Kidney (tissue), 13 donors: ENCODE measurements at regions not wholly inside any gene's neighbourhood (a gene's known extent, or its start where the extent isn't known, plus 50 kb on each side); places are given as distances from the start of the nearest gene placed in this dataset.

Experiments used
- DNase-seq, 5 donors: peaks; one replicate each; pipeline ENCODE4 v3.0.0-alpha.2; 2013 to 2020
- FAIRE-seq: peaks from 2 replicates; lab custom pipeline; 2012; peaks lifted over from hg19 to GRCh38; lab: Jason Lieb, UNC
- H3K27ac ChIP-seq, 2 donors: one replicate each; pipeline ENCODE4 v1.7.0; 2013; ENCODE audit warnings: low read depth in 2 of 2, low read length in 2 of 2, inconsistent platforms in 1 of 2
- H3K27me3 ChIP-seq: one replicate; pipeline ENCODE4 v1.7.1; 2013; ENCODE audit warnings: low read length, inconsistent platforms; ENCODE audit not compliant: control insufficient read depth, insufficient read depth
- H3K36me3 ChIP-seq, 3 donors: one replicate each; pipeline versions ENCODE4 v1.7.0 to v1.7.1; 2013; ENCODE audit warnings: low read length in 3 of 3, control low read depth in 1 of 3, inconsistent platforms in 1 of 3; ENCODE audit not compliant: insufficient read depth in 3 of 3, control insufficient read depth in 2 of 3
- H3K4me1 ChIP-seq, 3 donors: one replicate each; pipeline versions ENCODE4 v1.7.0 to v1.7.1; 2013; ENCODE audit warnings: low read length in 3 of 3, inconsistent platforms in 1 of 3, low read depth in 1 of 3; ENCODE audit not compliant: control insufficient read depth in 2 of 3, insufficient read depth in 2 of 3
- H3K4me3 ChIP-seq, 3 donors: one replicate each; pipeline versions ENCODE4 v1.7.0 to v1.8.1; 2013; ENCODE audit warnings: low read length in 3 of 3, control low read depth in 1 of 3, inconsistent platforms in 1 of 3
- H3K9ac ChIP-seq, 3 donors: one replicate each; pipeline versions ENCODE4 v1.7.0 to v1.7.1; 2013; ENCODE audit warnings: low read length in 3 of 3, control low read depth in 1 of 3, inconsistent platforms in 1 of 3
- H3K9me3 ChIP-seq, 3 donors: one replicate each; pipeline versions ENCODE4 v1.7.0 to v1.7.1; 2013; ENCODE audit warnings: low read length in 3 of 3, control low read depth in 1 of 3, inconsistent platforms in 1 of 3; ENCODE audit not compliant: control insufficient read depth in 2 of 3, insufficient read depth in 1 of 3
- intact Hi-C: fragments of 100-400 bp; cut with DNase I; formaldehyde crosslinking; loops from one replicate; pipeline ENCODE4 v1.11.1; 2022
- TF ChIP-seq, protein P1 (sequence below): IDR thresholded peaks from 3 replicates; pipeline ENCODE4 v1.5.1; 2012; ENCODE audit warnings: mild to moderate bottlenecking, moderate library complexity, borderline replicate concordance; ENCODE audit not compliant: insufficient read depth; ENCODE audit errors: extremely low read depth
- donor health status: control.
- donor health status: control.
- donor health status: control.
- donor health status: control.
- donor health status: control.
- donor health status: DM: yes; HTN: yes; CAD: no.
- donor health status: Normal renal cell carcinoma (clear cell type).

DNA sequence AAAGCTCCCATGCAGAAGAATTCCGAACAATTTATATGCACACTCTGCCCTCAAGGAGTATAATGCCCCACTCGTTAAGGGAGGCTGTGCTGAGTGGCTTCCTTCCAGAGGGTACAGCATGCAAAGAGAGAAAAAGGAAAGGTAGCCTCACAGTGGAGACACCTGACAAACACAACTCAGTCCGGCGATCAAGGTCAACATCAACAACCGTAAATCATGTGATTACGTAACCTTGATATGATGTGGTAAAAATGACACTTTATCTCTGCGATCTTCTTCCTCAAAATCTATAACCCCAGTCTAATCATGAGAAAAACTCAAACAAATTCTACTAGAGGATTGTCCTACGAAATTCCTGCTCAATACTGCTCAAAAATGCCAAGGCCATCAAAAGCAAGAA is 400.5 kb upstream of the CCDC196 start:
- intact Hi-C loops: no loop called here
- Histone ChIP-seq H3K9ac (no peak overlapping the region), H3K9me3 (no peaks in the 10 kb centered on the region), H3K36me3 (no peaks in the 10 kb centered on the region), H3K27me3 (no peaks in the 10 kb centered on the region), H3K4me3 (no peak overlapping the region), H3K27ac (no peak overlapping the region), H3K4me1 (peaks cover 0 to 4% (median 0%) of the 10 kb centered on the region in 3 donors)
- FAIRE-seq: no peak
- TF ChIP-seq, protein P1, sequence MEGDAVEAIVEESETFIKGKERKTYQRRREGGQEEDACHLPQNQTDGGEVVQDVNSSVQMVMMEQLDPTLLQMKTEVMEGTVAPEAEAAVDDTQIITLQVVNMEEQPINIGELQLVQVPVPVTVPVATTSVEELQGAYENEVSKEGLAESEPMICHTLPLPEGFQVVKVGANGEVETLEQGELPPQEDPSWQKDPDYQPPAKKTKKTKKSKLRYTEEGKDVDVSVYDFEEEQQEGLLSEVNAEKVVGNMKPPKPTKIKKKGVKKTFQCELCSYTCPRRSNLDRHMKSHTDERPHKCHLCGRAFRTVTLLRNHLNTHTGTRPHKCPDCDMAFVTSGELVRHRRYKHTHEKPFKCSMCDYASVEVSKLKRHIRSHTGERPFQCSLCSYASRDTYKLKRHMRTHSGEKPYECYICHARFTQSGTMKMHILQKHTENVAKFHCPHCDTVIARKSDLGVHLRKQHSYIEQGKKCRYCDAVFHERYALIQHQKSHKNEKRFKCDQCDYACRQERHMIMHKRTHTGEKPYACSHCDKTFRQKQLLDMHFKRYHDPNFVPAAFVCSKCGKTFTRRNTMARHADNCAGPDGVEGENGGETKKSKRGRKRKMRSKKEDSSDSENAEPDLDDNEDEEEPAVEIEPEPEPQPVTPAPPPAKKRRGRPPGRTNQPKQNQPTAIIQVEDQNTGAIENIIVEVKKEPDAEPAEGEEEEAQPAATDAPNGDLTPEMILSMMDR: no peak
- no peak for DNase-seq

DNA sequence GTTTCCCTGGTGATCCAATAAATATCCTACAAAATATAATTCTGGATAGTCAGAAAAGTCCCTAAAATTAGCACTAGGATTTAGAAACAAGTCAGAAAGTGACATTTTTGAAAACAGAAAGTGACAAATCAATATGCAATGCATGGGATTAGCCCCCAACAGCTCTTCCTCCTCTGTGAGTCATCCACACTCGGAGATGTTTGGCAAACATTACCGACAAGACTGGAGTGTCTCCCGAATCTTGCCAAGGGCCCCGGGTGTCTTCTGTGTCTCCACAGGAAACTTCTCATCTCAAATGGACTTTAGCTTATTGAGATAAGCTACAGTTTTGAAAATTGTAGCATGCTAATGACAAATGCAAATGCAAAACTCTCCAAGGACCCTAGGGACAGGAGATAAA is 398.9 kb upstream of the CCDC196 start:
- H3K9me3 ChIP-seq: no peaks in the 10 kb centered on the region
- TF ChIP-seq, protein P1: no peak
- H3K4me1 ChIP-seq: no peaks in the 10 kb centered on the region
- no peak overlapping the region for H3K9ac ChIP-seq
- FAIRE-seq: no peak
- no peak overlapping the region for H3K27ac ChIP-seq
- no peaks in the 10 kb centered on the region for H3K27me3 ChIP-seq
- DNase-seq: no peak
- intact Hi-C loops: no loop called here
- no peak overlapping the region for H3K4me3 ChIP-seq
- no peaks in the 10 kb centered on the region for H3K36me3 ChIP-seq

DNA sequence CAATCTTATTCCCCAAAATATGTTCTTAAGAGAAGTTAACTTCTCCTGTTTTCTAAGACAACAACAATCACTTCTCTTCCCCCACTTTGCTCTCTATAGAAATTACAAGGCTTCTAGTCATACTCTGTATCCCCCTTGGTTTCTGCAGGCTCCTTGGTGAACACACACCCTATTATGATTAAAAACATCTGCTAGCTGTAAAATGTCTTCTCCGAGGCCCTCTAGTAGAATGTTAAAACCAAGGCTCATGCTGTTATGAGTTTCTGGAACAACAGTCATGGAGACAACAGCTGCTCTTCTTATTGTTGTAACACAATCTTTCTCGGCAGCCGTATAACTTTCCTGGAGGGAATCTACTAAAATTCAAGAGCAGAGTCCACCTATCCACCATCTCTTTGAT is 397.5 kb upstream of the CCDC196 start:
- H3K4me3 ChIP-seq: no peak overlapping the region
- no peaks in the 10 kb centered on the region for H3K36me3 ChIP-seq
- FAIRE-seq (no peak), DNase-seq (peak in 2 of 5 donors; percentile 22 to 56)
- no peaks in the 10 kb centered on the region for H3K27me3 ChIP-seq
- TF ChIP-seq, protein P1: no peak
- H3K9me3 ChIP-seq: no peaks in the 10 kb centered on the region
- H3K27ac ChIP-seq: no peak overlapping the region
- H3K4me1 ChIP-seq: no peaks in the 10 kb centered on the region
- intact Hi-C loops: no loop called here
- H3K9ac ChIP-seq: no peak overlapping the region

DNA sequence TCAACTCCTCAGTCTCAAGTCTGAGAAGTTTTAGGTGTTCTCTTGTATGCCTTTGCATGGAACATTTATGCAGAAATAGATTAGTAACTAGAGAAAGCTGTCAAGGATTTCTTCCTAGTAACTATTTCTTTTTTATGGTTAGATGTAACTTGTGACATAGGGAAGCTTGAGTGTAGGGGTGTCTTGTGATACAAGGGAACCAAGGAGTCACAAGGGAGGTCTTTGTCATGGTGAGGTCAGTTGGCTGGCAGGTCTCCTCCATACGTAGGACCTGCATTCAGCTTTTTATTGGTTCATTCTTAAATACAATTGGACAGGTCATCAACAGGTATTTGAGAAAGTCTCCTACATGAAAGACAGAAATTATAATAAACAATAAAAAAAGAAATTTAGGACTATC is 394.0 kb upstream of the CCDC196 start:
- intact Hi-C loops: no loop called here
- no peaks in the 10 kb centered on the region for H3K9me3 ChIP-seq
- no peak overlapping the region for H3K9ac ChIP-seq
- no peaks in the 10 kb centered on the region for H3K27me3 ChIP-seq
- TF ChIP-seq, protein P1: no peak
- H3K36me3 ChIP-seq: no peaks in the 10 kb centered on the region
- H3K4me3 ChIP-seq: no peak overlapping the region
- FAIRE-seq (no peak), DNase-seq (no peak)
- no peak overlapping the region for H3K27ac ChIP-seq
- H3K4me1 ChIP-seq: no peaks in the 10 kb centered on the region
